Vagina (tissue), 2 donors: ENCODE measurements at regions not wholly inside any gene's neighbourhood (a gene's known extent, or its start where the extent isn't known, plus 50 kb on each side); places are given as distances from the start of the nearest gene placed in this dataset.

ENCODE experiments used
- POLR2A ChIP-seq, 2 donors: fragments of 450-650 bp; IDR thresholded peaks; one replicate each; pipeline ENCODE4 v1.6.1; 2017; ENCODE audit warnings: antibody characterized with exemption in 2 of 2, mild to moderate bottlenecking in 2 of 2, moderate library complexity in 2 of 2
- POLR2AphosphoS5 ChIP-seq, 2 donors: sonication (generic); formaldehyde crosslinking; IDR thresholded peaks; one replicate each; pipeline ENCODE4 v1.9.0; 2017; ENCODE audit warnings: antibody characterized with exemption in 2 of 2, mild to moderate bottlenecking in 2 of 2, low read depth in 1 of 2; ENCODE audit not compliant: insufficient read depth in 1 of 2
- TF ChIP-seq, protein P1 (sequence below), 3 experiments: fragments of 450-650 bp in 2 of 3; fragments of 200-600 bp in 1 of 3; sonication (generic) in 1 of 3; IDR thresholded peaks; one replicate each; pipeline ENCODE4 v1.5.1; 2017 to 2019; ENCODE audit warnings: antibody characterized with exemption in 3 of 3, mild to moderate bottlenecking in 2 of 3, moderate library complexity in 2 of 3

GRCh38 chr6:33872761-33873160, 69.0 kb upstream of the MLN start:
- TF ChIP-seq, protein P1, sequence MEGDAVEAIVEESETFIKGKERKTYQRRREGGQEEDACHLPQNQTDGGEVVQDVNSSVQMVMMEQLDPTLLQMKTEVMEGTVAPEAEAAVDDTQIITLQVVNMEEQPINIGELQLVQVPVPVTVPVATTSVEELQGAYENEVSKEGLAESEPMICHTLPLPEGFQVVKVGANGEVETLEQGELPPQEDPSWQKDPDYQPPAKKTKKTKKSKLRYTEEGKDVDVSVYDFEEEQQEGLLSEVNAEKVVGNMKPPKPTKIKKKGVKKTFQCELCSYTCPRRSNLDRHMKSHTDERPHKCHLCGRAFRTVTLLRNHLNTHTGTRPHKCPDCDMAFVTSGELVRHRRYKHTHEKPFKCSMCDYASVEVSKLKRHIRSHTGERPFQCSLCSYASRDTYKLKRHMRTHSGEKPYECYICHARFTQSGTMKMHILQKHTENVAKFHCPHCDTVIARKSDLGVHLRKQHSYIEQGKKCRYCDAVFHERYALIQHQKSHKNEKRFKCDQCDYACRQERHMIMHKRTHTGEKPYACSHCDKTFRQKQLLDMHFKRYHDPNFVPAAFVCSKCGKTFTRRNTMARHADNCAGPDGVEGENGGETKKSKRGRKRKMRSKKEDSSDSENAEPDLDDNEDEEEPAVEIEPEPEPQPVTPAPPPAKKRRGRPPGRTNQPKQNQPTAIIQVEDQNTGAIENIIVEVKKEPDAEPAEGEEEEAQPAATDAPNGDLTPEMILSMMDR (IDR thresholded peaks at IDR 0.05), result no peak
- TF ChIP-seq POLR2AphosphoS5 (IDR thresholded peaks at IDR 0.05; ENCODE audit: insufficient read depth in 1 of 2, low read depth in 1 of 2) (no peak), POLR2A (IDR thresholded peaks at IDR 0.05) (no peak)
